PC-9 (cell line): ENCODE measurements at regions not wholly inside any gene's neighbourhood (a gene's known extent, or its start where the extent isn't known, plus 50 kb on each side); places are given as distances from the start of the nearest gene placed in this dataset.

Source experiments
- CTCF ChIP-seq: fragments of 200-600 bp; sonication (generic); conservative IDR thresholded peaks from 2 replicates; pipeline ENCODE4 v1.6.1; 2017; ENCODE audit warnings: mixed run types, antibody characterized with exemption, mild to moderate bottlenecking, moderate library complexity
- EZH2 ChIP-seq: fragments of 200-600 bp; sonication (generic); IDR thresholded peaks from 2 replicates; pipeline ENCODE4 v1.8.0; 2017; ENCODE audit warnings: antibody characterized with exemption, low read depth

GRCh38 chr10:76628801-76629200 lies 1008.8 kb downstream of the KCNMA1 start:
- TF ChIP-seq CTCF (no peak), EZH2 (no peak)
